ENCODE measurements at regions not wholly inside any gene's neighbourhood (a gene's known extent, or its start where the extent isn't known, plus 50 kb on each side); places are given as distances from the start of the nearest gene placed in this dataset.

- no peak for FAIRE-seq
- DNase-seq (ENCODE audit: low spot score), result no peak
Measured at GRCh38 chr3:83890763-83891135, 1068.0 kb upstream of the CADM2 start.

GRCh38 chr3:83894223-83894622, 1064.6 kb upstream of the CADM2 start:
- DNase-seq (ENCODE audit: low spot score), result no peak
- FAIRE-seq, result no peak

DNA sequence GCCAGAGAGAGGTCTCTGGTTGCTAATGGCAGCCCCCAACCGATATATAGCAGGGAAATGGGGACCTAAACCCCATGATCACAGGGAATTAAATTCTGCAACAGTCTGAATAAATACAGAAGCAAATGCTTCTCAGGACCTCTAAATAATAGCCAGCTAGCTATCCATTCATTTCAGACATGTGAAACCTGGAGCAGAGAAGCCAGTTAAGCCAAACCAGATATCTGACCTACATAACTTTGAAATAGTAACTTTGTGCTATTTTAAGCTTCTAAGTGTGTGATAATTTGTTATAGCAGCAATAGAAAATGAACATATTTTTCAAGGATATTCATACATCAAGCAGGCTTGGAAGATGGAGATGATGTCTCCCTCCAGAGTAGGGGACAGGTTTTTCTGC, 1062.9 kb upstream of the CADM2 start:
- no peak for DNase-seq (ENCODE audit: low spot score)
- no peak for FAIRE-seq

DNA sequence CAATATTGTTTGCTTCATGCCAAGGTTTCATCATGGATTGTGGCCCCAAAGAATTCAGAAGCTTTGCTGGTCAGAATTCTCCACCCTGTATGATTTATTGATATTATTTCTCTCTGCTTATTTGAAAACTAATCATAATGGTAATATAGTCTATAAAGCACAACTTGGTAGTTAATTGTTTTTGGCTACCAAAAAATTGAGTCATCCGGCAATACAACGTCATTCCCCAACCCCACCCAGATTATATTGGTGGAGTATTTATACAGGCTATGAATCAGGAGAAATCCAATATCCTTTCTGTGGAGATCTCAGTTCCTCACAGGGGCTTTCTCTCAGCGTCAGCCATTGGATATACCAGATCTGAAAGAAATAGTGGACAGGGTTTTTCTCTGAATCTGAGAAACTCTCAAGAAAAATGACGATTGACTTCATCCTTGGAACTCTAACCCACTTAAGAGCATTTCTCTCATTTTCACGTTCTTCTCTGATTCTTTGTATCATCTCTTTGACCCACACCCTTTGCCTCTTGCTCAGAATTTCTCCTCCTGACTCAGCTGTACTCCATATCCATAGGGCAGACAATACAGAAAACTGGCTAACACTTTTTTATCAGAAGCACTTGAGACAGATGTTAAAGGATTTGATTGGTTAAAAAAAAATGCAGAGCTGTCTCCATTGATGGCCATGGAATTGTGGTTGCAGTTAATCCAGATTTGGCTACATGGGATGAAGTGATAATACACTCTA, 1055.8 kb upstream of the CADM2 start:
- DNase-seq (ENCODE audit: low spot score) (no peak), FAIRE-seq (no peak)

DNA sequence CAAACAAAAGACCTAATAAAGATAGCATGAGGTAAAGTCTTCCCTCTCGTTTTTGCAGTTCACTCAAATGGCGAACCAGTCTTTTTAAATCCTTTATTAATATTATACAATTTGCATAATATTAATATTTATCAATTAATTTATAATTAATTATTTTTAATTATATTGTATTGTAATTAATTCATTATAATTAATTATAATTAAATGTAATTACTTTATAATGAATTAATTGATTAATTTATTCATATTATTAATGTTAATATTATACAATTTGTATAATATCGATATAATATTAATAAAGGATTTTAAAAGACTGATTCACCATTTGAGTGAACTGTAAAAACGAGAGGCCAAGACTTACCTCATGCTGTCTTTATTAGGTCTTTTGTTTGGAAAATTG, 1045.4 kb upstream of the CADM2 start:
- FAIRE-seq, result peak; percentile 69

GRCh38 chr3:83926291-83926690, 1032.5 kb upstream of the CADM2 start:
- no peak for DNase-seq (ENCODE audit: low spot score)
- FAIRE-seq, result no peak

More for the DNA sequence above, 1045.4 kb upstream of the CADM2 start:
- DNase-seq (ENCODE audit: low spot score), result no peak

- DNase-seq (ENCODE audit: low spot score) (peak; percentile 23), FAIRE-seq (no peak)
Measured at GRCh38 chr3:83928391-83928790, 1030.4 kb upstream of the CADM2 start.

GRCh38 chr3:83928903-83929302, 1029.9 kb upstream of the CADM2 start:
- FAIRE-seq, result no peak
- no peak for DNase-seq (ENCODE audit: low spot score)

- FAIRE-seq, result no peak
- DNase-seq (ENCODE audit: low spot score), result no peak
Measured at GRCh38 chr3:83934192-83935021, 1024.4 kb upstream of the CADM2 start.

DNA sequence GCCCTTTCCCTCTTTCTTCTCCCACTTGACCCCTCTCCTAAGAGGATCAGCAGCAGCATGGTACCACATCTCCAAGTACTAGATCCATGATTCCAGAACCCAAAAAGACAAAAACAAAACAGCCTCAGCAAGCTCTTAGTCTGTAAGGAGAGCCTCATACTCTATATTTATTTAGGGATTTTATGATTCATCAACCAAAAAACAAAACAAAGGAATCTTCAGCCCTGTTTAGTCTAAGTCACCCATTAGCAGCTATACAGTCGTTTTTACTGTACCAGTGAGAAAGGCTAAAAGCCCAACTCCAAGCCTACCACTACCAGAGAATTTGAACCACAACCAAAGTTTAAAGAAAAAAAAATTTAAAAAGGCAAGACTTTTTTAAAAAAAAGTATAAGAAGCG, 1020.3 kb upstream of the CADM2 start:
- no peak for DNase-seq (ENCODE audit: low spot score)
- FAIRE-seq, result no peak

DNA sequence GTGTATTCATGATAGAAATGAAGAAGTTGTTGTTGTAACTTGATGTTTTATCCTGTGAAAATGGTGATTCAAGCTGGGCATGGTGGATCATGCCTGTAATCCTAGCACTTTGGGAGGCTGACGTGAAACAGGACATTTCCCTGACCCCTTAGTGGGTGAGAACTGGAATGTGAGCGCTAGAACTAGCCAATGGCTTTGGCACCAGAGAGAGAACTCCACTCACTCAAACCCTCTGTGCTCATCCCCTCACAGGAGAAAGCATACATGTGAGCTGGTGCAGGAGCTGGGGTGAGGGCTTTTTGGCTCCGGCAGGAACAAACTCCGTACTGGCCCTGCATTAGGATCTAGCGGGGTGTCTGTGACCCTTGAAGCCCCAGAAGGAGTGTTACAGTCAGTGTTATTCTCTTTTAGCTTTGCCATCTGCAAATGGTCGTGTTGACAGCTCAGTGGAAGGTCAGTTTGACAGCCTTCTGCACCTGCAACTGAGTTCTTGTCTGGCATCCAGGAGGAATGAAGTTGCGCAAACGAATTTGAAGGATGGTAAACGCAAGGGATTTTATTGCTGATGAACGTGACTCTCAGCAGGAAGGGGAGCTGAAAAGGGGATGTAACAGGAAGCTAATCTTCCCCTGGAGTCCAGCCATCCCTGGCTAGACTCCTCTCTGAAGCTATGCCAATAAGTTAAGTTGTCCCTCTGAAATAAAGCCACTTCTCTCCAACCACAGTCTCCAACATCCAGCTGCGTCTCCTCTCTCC, 1016.6 kb upstream of the CADM2 start:
- DNase-seq (ENCODE audit: low spot score) (no peak), FAIRE-seq (no peak)

DNA sequence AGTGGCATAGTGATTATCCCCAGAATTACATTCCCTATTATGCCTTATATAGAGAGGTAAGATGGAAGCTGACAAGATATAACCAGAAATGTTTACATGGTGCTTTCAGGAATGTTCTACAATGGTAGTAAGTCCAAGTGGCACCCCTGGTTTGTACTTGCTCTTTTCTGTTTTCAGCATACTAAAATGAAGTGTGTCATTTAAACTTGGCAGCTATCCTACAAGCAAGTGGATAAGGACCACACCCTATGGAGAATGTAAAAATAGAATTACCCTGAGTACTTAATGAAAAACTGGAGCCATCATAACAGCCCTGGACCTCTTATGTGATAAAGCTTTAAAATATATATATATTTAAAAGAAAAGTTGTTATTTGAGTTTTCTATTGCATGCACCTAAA, 1012.7 kb upstream of the CADM2 start:
- no peak for DNase-seq (ENCODE audit: low spot score)
- no peak for FAIRE-seq

DNA sequence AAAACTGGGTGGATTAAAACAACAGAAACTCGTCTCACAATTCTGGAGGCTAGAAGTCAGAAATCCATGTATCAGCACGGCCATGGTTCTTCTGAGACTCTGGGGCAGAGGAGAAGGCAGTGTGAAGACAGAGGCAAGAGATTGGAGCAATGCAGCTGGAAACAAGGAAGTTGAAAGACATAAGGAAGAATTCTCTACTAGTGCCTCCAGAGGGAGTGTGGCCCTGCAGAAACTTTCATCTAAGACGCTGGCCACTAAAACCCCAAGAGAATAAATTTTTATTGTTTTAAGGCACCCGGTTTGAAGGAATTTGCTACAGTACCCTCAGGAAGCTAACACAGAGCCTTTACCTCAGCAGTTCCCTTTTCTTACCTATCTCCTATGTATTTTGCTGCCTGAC, 1012.2 kb upstream of the CADM2 start:
- FAIRE-seq (no peak), DNase-seq (ENCODE audit: low spot score) (no peak)

- no peak for DNase-seq (ENCODE audit: low spot score)
- no peak for FAIRE-seq
Measured at GRCh38 chr3:83948771-83949170, 1010.0 kb upstream of the CADM2 start.

DNA sequence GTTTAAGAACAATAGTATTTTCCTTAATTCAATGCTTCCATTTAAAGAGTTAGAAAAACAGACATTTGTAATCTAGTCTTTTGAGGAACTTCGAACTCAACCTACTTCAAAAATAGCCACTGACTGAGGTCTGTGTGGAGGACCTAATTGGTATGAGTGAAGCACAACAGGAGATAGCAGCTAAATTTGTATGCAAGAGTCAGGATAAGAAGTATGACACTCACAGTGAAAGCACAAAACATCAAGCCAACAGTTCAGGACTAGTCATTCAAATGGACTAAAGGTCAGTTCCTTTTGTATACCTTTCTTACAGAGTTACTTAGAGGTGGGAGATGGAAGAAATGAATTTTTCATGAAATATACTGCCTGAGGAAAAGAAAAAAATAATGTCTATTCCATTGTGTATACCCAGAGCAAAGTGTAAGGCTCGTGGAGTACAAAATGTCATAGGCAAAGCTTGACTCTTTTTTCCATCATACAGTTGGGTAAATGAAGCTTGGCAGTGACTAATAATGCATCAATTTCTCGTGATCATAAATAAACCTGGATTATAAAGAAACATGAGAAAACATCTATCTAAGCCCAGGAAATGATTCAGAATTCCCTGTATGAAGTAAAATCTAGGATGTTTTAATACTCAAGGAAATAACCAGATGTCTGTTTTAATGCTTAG, 1005.2 kb upstream of the CADM2 start:
- no peak for FAIRE-seq
- no peak for DNase-seq (ENCODE audit: low spot score)

DNA sequence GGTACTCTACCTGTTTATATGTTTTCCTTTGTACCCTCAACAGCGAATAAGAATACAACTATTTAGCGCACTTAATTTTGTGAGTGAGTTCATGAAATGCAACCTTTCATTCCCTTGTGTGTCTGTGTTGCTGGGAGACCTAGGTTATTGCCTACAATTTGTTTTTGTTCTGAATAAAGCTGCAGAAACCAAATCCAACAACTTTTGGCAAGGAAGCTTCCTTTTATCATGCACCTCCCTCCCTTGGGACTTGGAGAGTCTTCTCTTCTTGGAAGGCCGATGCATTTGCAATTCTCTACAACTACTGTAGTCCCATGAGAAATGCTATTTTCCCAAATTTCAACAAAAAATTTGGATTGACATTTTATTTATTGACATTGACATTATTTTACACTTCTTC, 1002.4 kb upstream of the CADM2 start:
- DNase-seq (ENCODE audit: low spot score) (no peak), FAIRE-seq (no peak)

DNA sequence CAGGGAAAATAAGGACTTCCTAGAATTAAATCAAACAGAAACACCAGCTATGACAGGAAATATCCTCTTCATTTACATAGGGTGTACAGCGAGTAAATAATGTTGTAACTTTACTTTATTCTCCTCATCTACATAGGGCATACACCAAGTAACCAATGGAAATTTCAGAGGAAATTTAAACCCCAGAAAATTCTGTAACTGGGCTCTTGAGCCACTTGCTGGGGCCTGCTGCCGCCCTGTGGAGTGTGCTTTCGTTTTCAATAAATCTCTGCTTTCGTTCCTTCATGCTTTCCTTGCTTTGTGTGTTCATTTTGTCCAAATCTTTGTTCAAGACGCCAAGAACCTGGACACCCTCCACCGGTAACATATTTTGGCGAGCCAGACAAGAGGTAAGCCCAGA, 990.4 kb upstream of the CADM2 start:
- FAIRE-seq, result no peak
- DNase-seq (ENCODE audit: low spot score), result no peak

GRCh38 chr3:83971666-83972065, 987.1 kb upstream of the CADM2 start:
- no peak for FAIRE-seq
- no peak for DNase-seq (ENCODE audit: low spot score)

DNA sequence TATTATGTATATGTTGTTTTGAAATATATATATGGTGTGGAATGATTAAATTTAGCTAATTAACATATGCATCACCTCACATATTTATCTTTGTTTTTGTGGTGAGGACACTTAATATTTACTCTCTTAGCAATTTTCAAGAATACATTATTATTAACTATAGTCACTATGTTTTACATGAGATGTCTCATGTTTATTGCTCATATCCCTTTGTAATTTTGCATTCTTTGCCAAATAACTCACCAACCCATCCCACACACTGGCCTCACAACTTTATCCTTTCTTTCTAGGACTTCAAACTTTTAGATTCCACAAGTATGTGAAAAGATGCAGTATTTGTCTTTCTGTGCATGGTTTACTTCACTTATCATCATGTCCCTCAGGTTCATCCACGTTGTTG, 950.2 kb upstream of the CADM2 start:
- no peak for FAIRE-seq
- DNase-seq (ENCODE audit: low spot score), result no peak

DNA sequence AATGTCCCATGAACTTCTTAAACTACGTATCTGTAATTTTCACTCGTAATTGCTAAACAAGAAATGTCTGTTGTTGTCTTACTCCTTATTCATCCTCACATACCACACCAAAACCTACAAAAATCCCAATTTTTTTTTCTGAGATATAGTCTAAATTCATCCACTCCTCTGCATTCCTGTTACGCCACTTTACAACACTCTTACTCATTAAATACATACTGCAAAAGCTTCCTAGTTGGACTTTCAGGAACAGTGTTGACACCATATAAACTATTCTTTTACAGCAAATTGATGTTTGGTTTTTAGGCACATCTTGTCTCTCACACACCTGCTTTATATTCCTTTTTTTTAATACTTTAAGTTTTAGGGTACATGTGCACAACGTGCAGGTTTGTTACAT, 934.9 kb upstream of the CADM2 start:
- no peak for FAIRE-seq
- no peak for DNase-seq (ENCODE audit: low spot score)

- DNase-seq (ENCODE audit: low spot score), result no peak
- FAIRE-seq, result no peak
Measured at GRCh38 chr3:84039099-84039498, 919.7 kb upstream of the CADM2 start.

All from RCC 7860 (cell line).